AG09319 (cell line): ENCODE measurements at regions not wholly inside any gene's neighbourhood (a gene's known extent, or its start where the extent isn't known, plus 50 kb on each side); places are given as distances from the start of the nearest gene placed in this dataset.
A peak's percentile ranks its signal among the peaks of the same experiment; 100 is the strongest.

Experiments
- DNase-seq: peaks from one replicate; pipeline ENCODE4 v3.0.0-alpha.2; 2010; ENCODE audit warnings: low read depth; ENCODE audit errors: extremely low read depth
- TF ChIP-seq, protein P1 (sequence below): IDR thresholded peaks from 2 replicates; pipeline ENCODE4 v1.5.1; 2011; ENCODE audit warnings: low read depth, mild to moderate bottlenecking, inconsistent platforms, low read length, moderate library complexity

DNA sequence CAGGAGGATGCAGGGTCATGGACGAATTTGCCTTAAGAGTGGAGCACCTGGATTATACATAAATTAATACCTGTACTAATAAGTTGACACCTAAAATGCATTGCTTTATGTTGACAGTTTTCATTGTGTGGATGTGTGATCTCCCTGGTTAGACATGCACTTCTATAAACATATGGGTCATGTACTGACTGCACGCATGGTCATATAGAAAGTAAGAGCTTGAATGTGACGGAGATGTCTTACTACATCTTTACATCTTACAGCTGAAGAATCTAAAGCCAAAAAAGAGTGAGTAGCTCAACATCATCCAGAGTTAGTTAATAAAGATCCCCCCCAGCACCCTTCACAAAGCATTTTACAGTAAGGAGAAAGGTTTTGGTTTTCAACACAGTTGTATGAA, 408.4 kb upstream of the JARID2 start:
- no peak for DNase-seq
- TF ChIP-seq, protein P1, sequence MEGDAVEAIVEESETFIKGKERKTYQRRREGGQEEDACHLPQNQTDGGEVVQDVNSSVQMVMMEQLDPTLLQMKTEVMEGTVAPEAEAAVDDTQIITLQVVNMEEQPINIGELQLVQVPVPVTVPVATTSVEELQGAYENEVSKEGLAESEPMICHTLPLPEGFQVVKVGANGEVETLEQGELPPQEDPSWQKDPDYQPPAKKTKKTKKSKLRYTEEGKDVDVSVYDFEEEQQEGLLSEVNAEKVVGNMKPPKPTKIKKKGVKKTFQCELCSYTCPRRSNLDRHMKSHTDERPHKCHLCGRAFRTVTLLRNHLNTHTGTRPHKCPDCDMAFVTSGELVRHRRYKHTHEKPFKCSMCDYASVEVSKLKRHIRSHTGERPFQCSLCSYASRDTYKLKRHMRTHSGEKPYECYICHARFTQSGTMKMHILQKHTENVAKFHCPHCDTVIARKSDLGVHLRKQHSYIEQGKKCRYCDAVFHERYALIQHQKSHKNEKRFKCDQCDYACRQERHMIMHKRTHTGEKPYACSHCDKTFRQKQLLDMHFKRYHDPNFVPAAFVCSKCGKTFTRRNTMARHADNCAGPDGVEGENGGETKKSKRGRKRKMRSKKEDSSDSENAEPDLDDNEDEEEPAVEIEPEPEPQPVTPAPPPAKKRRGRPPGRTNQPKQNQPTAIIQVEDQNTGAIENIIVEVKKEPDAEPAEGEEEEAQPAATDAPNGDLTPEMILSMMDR, result no peak

DNA sequence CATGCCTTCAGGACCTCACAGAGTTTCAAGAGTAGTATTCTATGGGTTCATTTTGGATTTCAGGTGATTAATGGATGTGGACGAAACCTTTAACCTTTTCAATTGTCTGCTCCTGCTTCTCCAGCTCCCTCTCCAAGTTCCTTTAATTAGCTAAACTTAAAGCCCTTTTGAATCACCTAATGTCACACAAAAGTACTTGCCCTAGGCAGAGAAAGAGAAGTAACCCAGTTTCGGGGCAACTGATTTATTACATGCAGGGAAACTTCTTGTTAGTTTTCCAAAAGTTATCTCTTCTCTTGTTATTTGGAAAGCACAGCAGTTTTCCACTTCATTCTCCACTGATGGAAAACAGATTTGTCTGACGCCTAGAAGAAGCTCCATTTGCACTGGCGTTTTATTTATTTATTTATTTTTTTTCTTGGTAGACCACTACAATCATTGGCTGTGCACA, 407.7 kb upstream of the JARID2 start:
- DNase-seq, result no peak
- TF ChIP-seq, protein P1, result no peak

DNA sequence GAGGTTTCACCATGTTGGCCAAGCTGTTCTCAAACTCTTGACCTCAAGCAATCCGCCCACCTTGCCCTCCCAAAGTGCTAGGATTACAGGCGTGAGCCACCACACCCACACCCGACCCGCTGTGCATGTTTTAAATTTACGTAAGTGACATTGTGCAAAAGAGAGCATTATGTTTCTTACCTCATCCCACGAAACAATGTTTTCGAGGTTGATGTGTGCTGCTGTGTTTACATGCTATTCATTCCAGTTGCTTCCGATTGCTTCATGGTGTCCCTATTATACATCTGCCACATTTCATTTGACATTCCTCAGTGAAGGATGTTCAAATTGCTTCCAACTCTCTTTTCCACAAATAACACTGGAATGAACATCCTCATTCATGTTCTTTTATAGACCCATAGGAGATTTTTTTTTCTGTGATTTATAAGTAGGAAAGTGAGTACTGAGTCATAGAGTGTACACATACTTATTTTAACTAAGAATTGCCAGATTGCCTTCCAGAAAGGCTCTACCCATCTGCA, 403.9 kb upstream of the JARID2 start:
- TF ChIP-seq, protein P1, result no peak
- peak; percentile 98 for DNase-seq

DNA sequence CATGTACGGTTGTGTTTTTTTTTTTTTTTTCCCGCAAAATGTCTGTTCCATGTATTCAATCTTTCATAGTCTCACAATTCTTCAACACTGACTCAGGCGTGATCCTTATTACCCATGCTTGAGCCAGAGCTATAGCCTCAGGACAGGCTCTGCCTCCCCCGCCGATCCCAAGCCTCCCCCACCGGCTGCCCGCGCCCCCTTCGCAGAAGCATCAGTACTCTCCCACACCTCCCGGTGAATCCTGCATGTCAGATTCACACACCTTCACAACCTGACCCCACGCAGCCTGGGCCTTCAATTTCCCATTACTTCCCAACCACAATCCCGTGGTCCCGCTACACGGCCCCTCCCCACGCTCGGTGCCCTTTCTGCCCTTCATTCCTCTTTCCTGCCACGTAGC, 401.5 kb upstream of the JARID2 start:
- no peak for DNase-seq
- TF ChIP-seq, protein P1, result no peak

DNA sequence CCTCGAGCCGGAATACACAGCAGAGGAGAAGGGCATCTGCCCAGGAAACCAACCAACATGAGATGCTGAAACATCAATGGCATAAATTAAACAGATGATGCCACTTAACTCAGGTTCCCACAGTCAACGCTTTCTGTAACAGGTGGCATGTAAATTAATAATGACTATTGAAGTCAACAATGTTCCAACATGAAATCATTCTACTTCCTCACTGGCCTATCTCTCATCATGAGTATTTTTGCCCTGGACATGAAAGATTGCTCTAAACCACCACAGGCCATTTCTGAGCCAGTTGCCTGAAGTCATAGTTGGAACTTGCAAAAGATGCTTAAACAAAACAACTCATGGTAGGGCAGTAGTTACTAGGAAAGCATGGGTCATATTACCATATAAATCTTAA, 397.9 kb upstream of the JARID2 start:
- DNase-seq, result peak; percentile 22
- TF ChIP-seq, protein P1, result no peak

DNA sequence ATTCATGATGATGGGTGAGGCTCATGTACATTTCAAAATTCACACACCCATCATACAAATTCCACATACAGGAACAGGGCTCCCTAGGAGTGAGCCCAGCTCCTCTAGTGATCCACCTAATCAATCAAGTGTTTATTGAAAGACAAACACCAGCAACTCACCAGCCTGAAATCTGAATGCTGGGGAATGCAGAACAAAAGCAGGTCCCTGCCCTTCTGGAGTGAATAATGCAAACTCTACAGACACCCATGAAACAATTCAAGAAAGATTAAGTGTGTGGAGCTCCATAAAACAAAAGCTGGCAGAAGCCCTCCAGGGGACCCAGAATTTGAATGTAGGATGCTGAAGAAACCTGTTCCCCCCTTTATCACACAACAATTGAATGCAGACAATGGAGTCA, 396.7 kb upstream of the JARID2 start:
- no peak for DNase-seq
- TF ChIP-seq, protein P1, result no peak

DNA sequence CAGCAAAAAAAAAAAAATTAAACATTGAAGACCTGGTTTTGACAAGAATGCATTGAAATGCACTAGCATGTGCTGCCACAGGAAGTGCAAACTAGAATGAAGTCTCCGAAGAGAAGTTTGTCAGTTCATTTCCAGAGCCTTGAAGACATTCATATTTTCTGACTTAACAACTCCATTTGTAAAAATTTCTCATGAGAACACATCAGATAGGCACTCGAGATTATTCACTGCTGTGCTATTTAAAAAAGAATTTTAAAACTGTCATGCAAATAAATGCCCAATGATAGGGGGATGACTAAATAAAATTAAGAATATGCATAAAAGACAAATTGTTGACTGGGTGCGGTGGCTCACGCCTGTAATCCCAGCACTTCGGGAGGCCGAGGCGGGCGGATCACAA, 394.6 kb upstream of the JARID2 start:
- no peak for DNase-seq

More for the DNA sequence above, 394.6 kb upstream of the JARID2 start:
- TF ChIP-seq, protein P1, result no peak
